IMR-90 (cell line): ENCODE measurements at regions not wholly inside any gene's neighbourhood (a gene's known extent, or its start where the extent isn't known, plus 50 kb on each side); places are given as distances from the start of the nearest gene placed in this dataset.

Experiments used
- BHLHE40 ChIP-seq: fragments of 150-350 bp; IDR thresholded peaks from 2 replicates; pipeline ENCODE4 v1.6.1; 2016; ENCODE audit warnings: mild to moderate bottlenecking, low read depth, low read length
- CEBPB ChIP-seq: IDR thresholded peaks from 2 replicates; pipeline ENCODE4 v1.6.1; 2012; ENCODE audit warnings: low read depth, low read length, improper control_type of control experiment
- CTCF ChIP-seq: conservative IDR thresholded peaks from 2 replicates; pipeline ENCODE4 v1.5.1; 2012; ENCODE audit warnings: mild to moderate bottlenecking, low read depth, low read length, improper control_type of control experiment
- MAFK ChIP-seq: IDR thresholded peaks from 2 replicates; pipeline ENCODE4 v1.6.1; 2012; ENCODE audit warnings: low read depth, low read length, improper control_type of control experiment
- MAZ ChIP-seq: IDR thresholded peaks from 2 replicates; pipeline ENCODE4 v1.6.1; 2012; ENCODE audit warnings: low read depth, mild to moderate bottlenecking, low read length, improper control_type of control experiment, moderate library complexity, borderline replicate concordance
- MXI1 ChIP-seq: IDR thresholded peaks from 2 replicates; pipeline ENCODE4 v1.6.1; 2012; ENCODE audit warnings: low read depth, mild to moderate bottlenecking, low read length, moderate library complexity, borderline replicate concordance
- NFE2L2 ChIP-seq: fragments of 150-350 bp; IDR thresholded peaks from 2 replicates; pipeline ENCODE4 v1.6.1; 2016; ENCODE audit warnings: low read depth, mild to moderate bottlenecking, low read length
- POLR2A ChIP-seq: IDR thresholded peaks from 2 replicates; pipeline ENCODE4 v1.6.1; 2012; ENCODE audit warnings: mild to moderate bottlenecking, low read depth, low read length
- RAD21 ChIP-seq: IDR thresholded peaks from 2 replicates; pipeline ENCODE4 v1.6.1; 2012; ENCODE audit warnings: low read length, improper control_type of control experiment
- RCOR1 ChIP-seq: IDR thresholded peaks from 2 replicates; pipeline ENCODE4 v1.6.1; 2012; ENCODE audit warnings: mild to moderate bottlenecking, low read length, improper control_type of control experiment; ENCODE audit not compliant: insufficient replicate concordance
- RFX5 ChIP-seq: IDR thresholded peaks from 2 replicates; pipeline ENCODE4 v1.8.0; 2012; ENCODE audit warnings: low read depth, mild to moderate bottlenecking, low read length, moderate library complexity
- USF2 ChIP-seq: fragments of 150-350 bp; IDR thresholded peaks from 2 replicates; pipeline ENCODE4 v1.6.1; 2017; ENCODE audit warnings: mild to moderate bottlenecking, antibody characterized with exemption, low read length, low read depth

GRCh38 chr6:141675957-141676356 is 456.8 kb upstream of the GJE1 start:
- TF ChIP-seq BHLHE40 (no peak), CTCF (peak; percentile 48), POLR2A (no peak), USF2 (no peak), MAFK (no peak), RFX5 (no peak), RAD21 (peak; percentile 47), MXI1 (no peak), RCOR1 (no peak), CEBPB (no peak), NFE2L2 (no peak), MAZ (no peak)
